Duodenal mucosa (tissue), 2 donors: ENCODE measurements at regions not wholly inside any gene's neighbourhood (a gene's known extent, or its start where the extent isn't known, plus 50 kb on each side); places are given as distances from the start of the nearest gene placed in this dataset.

Experiments used
- H3K27ac ChIP-seq: one replicate; pipeline ENCODE4 v1.7.0; 2013; ENCODE audit warnings: low read depth, low read length
- H3K27me3 ChIP-seq, 2 donors: one replicate each; pipeline ENCODE4 v1.7.0; 2013; ENCODE audit warnings: low read length in 2 of 2, control low read depth in 1 of 2; ENCODE audit not compliant: insufficient read depth in 2 of 2, control insufficient read depth in 1 of 2
- H3K36me3 ChIP-seq, 2 donors: one replicate each; pipeline ENCODE4 v1.7.0; 2013; ENCODE audit warnings: low read length in 2 of 2, control low read depth in 1 of 2; ENCODE audit not compliant: insufficient read depth in 2 of 2, control insufficient read depth in 1 of 2
- H3K4me1 ChIP-seq, 2 donors: one replicate each; pipeline ENCODE4 v1.7.0; 2013; ENCODE audit warnings: low read length in 2 of 2, control low read depth in 1 of 2; ENCODE audit not compliant: insufficient read depth in 2 of 2, control insufficient read depth in 1 of 2
- H3K4me3 ChIP-seq, 2 donors: one replicate each; pipeline ENCODE4 v1.7.0; 2013; ENCODE audit warnings: low read length in 2 of 2, low read depth in 1 of 2
- H3K9ac ChIP-seq, 2 donors: one replicate each; pipeline ENCODE4 v1.7.0; 2013; ENCODE audit warnings: low read length in 2 of 2, low read depth in 1 of 2
- H3K9me3 ChIP-seq, 2 donors: one replicate each; pipeline ENCODE4 v1.7.0; 2013; ENCODE audit warnings: low read length in 2 of 2, control low read depth in 1 of 2; ENCODE audit not compliant: control insufficient read depth in 1 of 2

- Histone ChIP-seq H3K27me3 (no peaks in the 10 kb centered on the region), H3K9me3 (peaks cover 0 to 4% of the 10 kb centered on the region in 2 donors), H3K27ac (no peak overlapping the region), H3K36me3 (no peaks in the 10 kb centered on the region), H3K9ac (no peak overlapping the region), H3K4me3 (no peak overlapping the region), H3K4me1 (peaks cover 6 to 9% of the 10 kb centered on the region in 2 donors)
Observed at GRCh38 chr22:27662359-27663301, 138.9 kb downstream of the MN1 start.

GRCh38 chr22:27663812-27664211 lies 137.7 kb downstream of the MN1 start:
- Histone ChIP-seq H3K4me1 (peaks cover 6 to 9% of the 10 kb centered on the region in 2 donors), H3K9me3 (peaks cover 0 to 4% of the 10 kb centered on the region in 2 donors), H3K27me3 (no peaks in the 10 kb centered on the region), H3K27ac (no peak overlapping the region), H3K4me3 (no peak overlapping the region), H3K9ac (no peak overlapping the region), H3K36me3 (no peaks in the 10 kb centered on the region)

GRCh38 chr22:27666272-27666997 lies 135.1 kb downstream of the MN1 start:
- Histone ChIP-seq H3K36me3 (no peaks in the 10 kb centered on the region), H3K27me3 (no peaks in the 10 kb centered on the region), H3K9me3 (peaks cover 0 to 4% of the 10 kb centered on the region in 2 donors), H3K9ac (no peak overlapping the region), H3K4me1 (peaks cover 9% of the 10 kb centered on the region in 2 donors), H3K4me3 (no peak overlapping the region), H3K27ac (no peak overlapping the region)

GRCh38 chr22:27667121-27667843 lies 134.3 kb downstream of the MN1 start:
- Histone ChIP-seq H3K36me3 (no peaks in the 10 kb centered on the region), H3K4me3 (no peak overlapping the region), H3K9me3 (peaks cover 0 to 4% of the 10 kb centered on the region in 2 donors), H3K9ac (no peak overlapping the region), H3K27me3 (no peaks in the 10 kb centered on the region), H3K4me1 (peaks cover 8 to 9% of the 10 kb centered on the region in 2 donors), H3K27ac (no peak overlapping the region)

DNA sequence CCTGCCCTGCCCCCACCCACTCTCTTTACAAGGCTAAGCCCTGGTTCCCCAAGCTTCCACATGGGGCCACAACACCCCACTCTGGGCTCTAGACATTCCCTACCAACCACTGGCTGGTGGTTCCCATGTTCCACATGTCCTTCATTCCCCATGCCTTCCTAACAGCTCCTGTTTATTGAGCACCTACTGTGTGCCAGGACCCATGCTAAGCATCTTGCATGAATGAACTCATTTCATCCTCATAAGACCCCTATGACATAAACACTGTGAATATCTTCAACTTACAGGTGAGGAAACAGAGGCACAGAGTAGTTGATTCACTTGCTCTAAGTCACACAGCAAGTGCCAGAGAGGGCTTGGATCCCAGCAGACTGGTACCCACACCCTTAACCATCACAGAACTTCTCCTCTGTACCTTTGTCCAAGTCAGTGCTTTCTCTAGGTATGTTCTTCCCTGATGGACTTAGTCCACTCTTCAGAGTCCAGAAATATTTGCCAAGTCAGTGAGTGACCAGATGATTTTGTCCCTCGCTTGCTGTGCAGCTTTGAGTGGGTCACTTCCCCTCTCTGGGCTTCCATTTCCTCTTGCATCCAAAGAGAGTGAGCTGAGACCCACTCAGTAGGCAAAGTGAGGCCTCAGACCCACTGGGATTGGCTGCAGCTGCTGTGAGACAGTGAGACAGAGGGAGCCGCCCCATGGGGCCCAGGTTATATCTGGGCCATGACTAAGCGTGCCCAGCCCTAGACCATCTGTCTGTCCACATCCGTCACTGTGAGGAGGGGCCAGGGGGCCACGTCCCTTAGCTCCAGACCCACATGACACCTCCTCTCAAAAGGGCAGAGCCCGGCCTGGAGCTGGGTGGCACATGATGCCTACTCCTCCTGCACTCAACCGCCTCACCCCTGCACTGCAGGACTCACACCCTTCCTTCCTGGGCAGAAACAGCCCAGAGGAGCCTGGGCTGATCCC lies 132.4 kb downstream of the MN1 start:
- H3K4me3 ChIP-seq, result no peak overlapping the region
- no peak overlapping the region for H3K9ac ChIP-seq
- no peaks in the 10 kb centered on the region for H3K27me3 ChIP-seq
- no peaks in the 10 kb centered on the region for H3K36me3 ChIP-seq
- H3K27ac ChIP-seq, result no peak overlapping the region
- peaks cover 0 to 3% of the 10 kb centered on the region in 2 donors for H3K4me1 ChIP-seq
- peaks cover 0 to 4% of the 10 kb centered on the region in 2 donors for H3K9me3 ChIP-seq

- H3K27ac ChIP-seq, result no peak overlapping the region
- no peaks in the 10 kb centered on the region for H3K36me3 ChIP-seq
- no peaks in the 10 kb centered on the region for H3K27me3 ChIP-seq
- H3K9me3 ChIP-seq, result peaks cover 0 to 4% of the 10 kb centered on the region in 2 donors
- H3K4me1 ChIP-seq, result peaks cover 0 to 3% of the 10 kb centered on the region in 2 donors
- no peak overlapping the region for H3K9ac ChIP-seq
- H3K4me3 ChIP-seq, result no peak overlapping the region
Observed at GRCh38 chr22:27669798-27670599, 131.6 kb downstream of the MN1 start.

- H3K9ac ChIP-seq, result no peak overlapping the region
- H3K9me3 ChIP-seq, result peaks cover 0 to 4% of the 10 kb centered on the region in 2 donors
- no peak overlapping the region for H3K4me3 ChIP-seq
- H3K27me3 ChIP-seq, result peaks cover 0 to 2% of the 10 kb centered on the region in 2 donors
- H3K27ac ChIP-seq, result no peak overlapping the region
- peaks cover 0 to 3% of the 10 kb centered on the region in 2 donors for H3K4me1 ChIP-seq
- no peaks in the 10 kb centered on the region for H3K36me3 ChIP-seq
Observed at GRCh38 chr22:27670701-27671412, 130.7 kb downstream of the MN1 start.

- Histone ChIP-seq H3K4me3 (no peak overlapping the region), H3K27me3 (peaks cover 0 to 2% of the 10 kb centered on the region in 2 donors), H3K9ac (no peak overlapping the region), H3K36me3 (no peaks in the 10 kb centered on the region), H3K27ac (no peak overlapping the region), H3K9me3 (peaks cover 0 to 1% of the 10 kb centered on the region in 2 donors), H3K4me1 (peaks cover 0 to 3% of the 10 kb centered on the region in 2 donors)
Observed at GRCh38 chr22:27671413-27671935, 130.1 kb downstream of the MN1 start.
